ENCODE measurements at regions not wholly inside any gene's neighbourhood (a gene's known extent, or its start where the extent isn't known, plus 50 kb on each side); places are given as distances from the start of the nearest gene placed in this dataset.

- Histone ChIP-seq H3K4me3 (ENCODE audit: low read length) (no peak overlapping the region), H3K36me3 (ENCODE audit: control insufficient read depth, insufficient read depth, low read length) (no peaks in the 10 kb centered on the region), H3K27ac (ENCODE audit: low read depth, low read length) (no peak overlapping the region), H3K9ac (ENCODE audit: low read length) (no peak overlapping the region), H3K27me3 (ENCODE audit: control insufficient read depth, insufficient read depth, low read length) (no peaks in the 10 kb centered on the region), H3K4me1 (ENCODE audit: control insufficient read depth, insufficient read depth, low read length) (no peaks in the 10 kb centered on the region)
Observed at GRCh38 chr18:78658531-78658930, 321.1 kb upstream of the SALL3 start.

- no peaks in the 10 kb centered on the region for H3K27me3 ChIP-seq (ENCODE audit: control insufficient read depth, insufficient read depth, low read length)
- H3K27ac ChIP-seq (ENCODE audit: low read depth, low read length), result no peak overlapping the region
- H3K4me3 ChIP-seq (ENCODE audit: low read length), result no peak overlapping the region
- no peak overlapping the region for H3K9ac ChIP-seq (ENCODE audit: low read length)
- H3K36me3 ChIP-seq (ENCODE audit: control insufficient read depth, insufficient read depth, low read length), result no peaks in the 10 kb centered on the region
- no peaks in the 10 kb centered on the region for H3K4me1 ChIP-seq (ENCODE audit: control insufficient read depth, insufficient read depth, low read length)
Observed at GRCh38 chr18:78659057-78659456, 320.6 kb upstream of the SALL3 start.

- no peaks in the 10 kb centered on the region for H3K27me3 ChIP-seq (ENCODE audit: control insufficient read depth, insufficient read depth, low read length)
- no peaks in the 10 kb centered on the region for H3K4me1 ChIP-seq (ENCODE audit: control insufficient read depth, insufficient read depth, low read length)
- no peak overlapping the region for H3K4me3 ChIP-seq (ENCODE audit: low read length)
- no peak overlapping the region for H3K9ac ChIP-seq (ENCODE audit: low read length)
- no peaks in the 10 kb centered on the region for H3K36me3 ChIP-seq (ENCODE audit: control insufficient read depth, insufficient read depth, low read length)
- H3K27ac ChIP-seq (ENCODE audit: low read depth, low read length), result no peak overlapping the region
Observed at GRCh38 chr18:78659748-78660147, 319.9 kb upstream of the SALL3 start.

GRCh38 chr18:78660311-78660710 lies 319.3 kb upstream of the SALL3 start:
- Histone ChIP-seq H3K4me1 (ENCODE audit: control insufficient read depth, insufficient read depth, low read length) (no peaks in the 10 kb centered on the region), H3K9ac (ENCODE audit: low read length) (no peak overlapping the region), H3K36me3 (ENCODE audit: control insufficient read depth, insufficient read depth, low read length) (no peaks in the 10 kb centered on the region), H3K27me3 (ENCODE audit: control insufficient read depth, insufficient read depth, low read length) (no peaks in the 10 kb centered on the region), H3K4me3 (ENCODE audit: low read length) (no peak overlapping the region), H3K27ac (ENCODE audit: low read depth, low read length) (no peak overlapping the region)

- Histone ChIP-seq H3K27me3 (ENCODE audit: control insufficient read depth, insufficient read depth, low read length) (no peaks in the 10 kb centered on the region), H3K27ac (ENCODE audit: low read depth, low read length) (no peak overlapping the region), H3K9ac (ENCODE audit: low read length) (no peak overlapping the region), H3K36me3 (ENCODE audit: control insufficient read depth, insufficient read depth, low read length) (no peaks in the 10 kb centered on the region), H3K4me3 (ENCODE audit: low read length) (no peak overlapping the region), H3K4me1 (ENCODE audit: control insufficient read depth, insufficient read depth, low read length) (no peaks in the 10 kb centered on the region)
Observed at GRCh38 chr18:78661316-78661715, 318.3 kb upstream of the SALL3 start.

- Histone ChIP-seq H3K4me3 (ENCODE audit: low read length) (no peak overlapping the region), H3K36me3 (ENCODE audit: control insufficient read depth, insufficient read depth, low read length) (no peaks in the 10 kb centered on the region), H3K27ac (ENCODE audit: low read depth, low read length) (no peak overlapping the region), H3K4me1 (ENCODE audit: control insufficient read depth, insufficient read depth, low read length) (no peaks in the 10 kb centered on the region), H3K9ac (ENCODE audit: low read length) (no peak overlapping the region), H3K27me3 (ENCODE audit: control insufficient read depth, insufficient read depth, low read length) (no peaks in the 10 kb centered on the region)
Observed at GRCh38 chr18:78662879-78663278, 316.7 kb upstream of the SALL3 start.

- no peaks in the 10 kb centered on the region for H3K27me3 ChIP-seq (ENCODE audit: control insufficient read depth, insufficient read depth, low read length)
- no peak overlapping the region for H3K4me3 ChIP-seq (ENCODE audit: low read length)
- no peak overlapping the region for H3K27ac ChIP-seq (ENCODE audit: low read depth, low read length)
- H3K4me1 ChIP-seq (ENCODE audit: control insufficient read depth, insufficient read depth, low read length), result no peaks in the 10 kb centered on the region
- no peak overlapping the region for H3K9ac ChIP-seq (ENCODE audit: low read length)
- H3K36me3 ChIP-seq (ENCODE audit: control insufficient read depth, insufficient read depth, low read length), result no peaks in the 10 kb centered on the region
Observed at GRCh38 chr18:78664048-78664447, 315.6 kb upstream of the SALL3 start.

GRCh38 chr18:78664848-78665247 lies 314.8 kb upstream of the SALL3 start:
- H3K9ac ChIP-seq (ENCODE audit: low read length), result no peak overlapping the region
- H3K4me3 ChIP-seq (ENCODE audit: low read length), result no peak overlapping the region
- no peak overlapping the region for H3K27ac ChIP-seq (ENCODE audit: low read depth, low read length)
- no peaks in the 10 kb centered on the region for H3K36me3 ChIP-seq (ENCODE audit: control insufficient read depth, insufficient read depth, low read length)
- H3K27me3 ChIP-seq (ENCODE audit: control insufficient read depth, insufficient read depth, low read length), result no peaks in the 10 kb centered on the region
- no peaks in the 10 kb centered on the region for H3K4me1 ChIP-seq (ENCODE audit: control insufficient read depth, insufficient read depth, low read length)

GRCh38 chr18:78665644-78666043 lies 314.0 kb upstream of the SALL3 start:
- no peak overlapping the region for H3K9ac ChIP-seq (ENCODE audit: low read length)
- H3K4me3 ChIP-seq (ENCODE audit: low read length), result no peak overlapping the region
- no peaks in the 10 kb centered on the region for H3K4me1 ChIP-seq (ENCODE audit: control insufficient read depth, insufficient read depth, low read length)
- H3K36me3 ChIP-seq (ENCODE audit: control insufficient read depth, insufficient read depth, low read length), result no peaks in the 10 kb centered on the region
- H3K27ac ChIP-seq (ENCODE audit: low read depth, low read length), result no peak overlapping the region
- H3K27me3 ChIP-seq (ENCODE audit: control insufficient read depth, insufficient read depth, low read length), result no peaks in the 10 kb centered on the region

GRCh38 chr18:78666666-78667335 lies 312.8 kb upstream of the SALL3 start:
- H3K36me3 ChIP-seq (ENCODE audit: control insufficient read depth, insufficient read depth, low read length), result no peaks in the 10 kb centered on the region
- no peaks in the 10 kb centered on the region for H3K4me1 ChIP-seq (ENCODE audit: control insufficient read depth, insufficient read depth, low read length)
- no peak overlapping the region for H3K9ac ChIP-seq (ENCODE audit: low read length)
- no peaks in the 10 kb centered on the region for H3K27me3 ChIP-seq (ENCODE audit: control insufficient read depth, insufficient read depth, low read length)
- no peak overlapping the region for H3K4me3 ChIP-seq (ENCODE audit: low read length)
- no peak overlapping the region for H3K27ac ChIP-seq (ENCODE audit: low read depth, low read length)

- Histone ChIP-seq H3K36me3 (ENCODE audit: control insufficient read depth, insufficient read depth, low read length) (no peaks in the 10 kb centered on the region), H3K27me3 (ENCODE audit: control insufficient read depth, insufficient read depth, low read length) (no peaks in the 10 kb centered on the region), H3K4me1 (ENCODE audit: control insufficient read depth, insufficient read depth, low read length) (no peaks in the 10 kb centered on the region), H3K27ac (ENCODE audit: low read depth, low read length) (no peak overlapping the region), H3K4me3 (ENCODE audit: low read length) (no peak overlapping the region), H3K9ac (ENCODE audit: low read length) (no peak overlapping the region)
Observed at GRCh38 chr18:78670778-78671391, 308.7 kb upstream of the SALL3 start.

GRCh38 chr18:78671551-78671950 lies 308.1 kb upstream of the SALL3 start:
- no peak overlapping the region for H3K27ac ChIP-seq (ENCODE audit: low read depth, low read length)
- no peak overlapping the region for H3K9ac ChIP-seq (ENCODE audit: low read length)

GRCh38 chr18:78672862-78673446 lies 306.7 kb upstream of the SALL3 start:
- no peak overlapping the region for H3K27ac ChIP-seq (ENCODE audit: low read depth, low read length)
- no peaks in the 10 kb centered on the region for H3K27me3 ChIP-seq (ENCODE audit: control insufficient read depth, insufficient read depth, low read length)
- no peaks in the 10 kb centered on the region for H3K36me3 ChIP-seq (ENCODE audit: control insufficient read depth, insufficient read depth, low read length)
- no peak overlapping the region for H3K4me3 ChIP-seq (ENCODE audit: low read length)
- H3K9ac ChIP-seq (ENCODE audit: low read length), result no peak overlapping the region
- H3K4me1 ChIP-seq (ENCODE audit: control insufficient read depth, insufficient read depth, low read length), result no peaks in the 10 kb centered on the region

More at GRCh38 chr18:78671551-78671950, 308.1 kb upstream of the SALL3 start:
- Histone ChIP-seq H3K27me3 (ENCODE audit: control insufficient read depth, insufficient read depth, low read length) (no peaks in the 10 kb centered on the region), H3K4me1 (ENCODE audit: control insufficient read depth, insufficient read depth, low read length) (no peaks in the 10 kb centered on the region), H3K4me3 (ENCODE audit: low read length) (no peak overlapping the region), H3K36me3 (ENCODE audit: control insufficient read depth, insufficient read depth, low read length) (no peaks in the 10 kb centered on the region)
